ENCODE measurements at regions not wholly inside any gene's neighbourhood (a gene's known extent, or its start where the extent isn't known, plus 50 kb on each side); places are given as distances from the start of the nearest gene placed in this dataset.
"Not testable (repeated sequence)": the region's sequence is repeated elsewhere in the genome, so short reads cannot be mapped to it uniquely, and the experiment has no call there.

DNA sequence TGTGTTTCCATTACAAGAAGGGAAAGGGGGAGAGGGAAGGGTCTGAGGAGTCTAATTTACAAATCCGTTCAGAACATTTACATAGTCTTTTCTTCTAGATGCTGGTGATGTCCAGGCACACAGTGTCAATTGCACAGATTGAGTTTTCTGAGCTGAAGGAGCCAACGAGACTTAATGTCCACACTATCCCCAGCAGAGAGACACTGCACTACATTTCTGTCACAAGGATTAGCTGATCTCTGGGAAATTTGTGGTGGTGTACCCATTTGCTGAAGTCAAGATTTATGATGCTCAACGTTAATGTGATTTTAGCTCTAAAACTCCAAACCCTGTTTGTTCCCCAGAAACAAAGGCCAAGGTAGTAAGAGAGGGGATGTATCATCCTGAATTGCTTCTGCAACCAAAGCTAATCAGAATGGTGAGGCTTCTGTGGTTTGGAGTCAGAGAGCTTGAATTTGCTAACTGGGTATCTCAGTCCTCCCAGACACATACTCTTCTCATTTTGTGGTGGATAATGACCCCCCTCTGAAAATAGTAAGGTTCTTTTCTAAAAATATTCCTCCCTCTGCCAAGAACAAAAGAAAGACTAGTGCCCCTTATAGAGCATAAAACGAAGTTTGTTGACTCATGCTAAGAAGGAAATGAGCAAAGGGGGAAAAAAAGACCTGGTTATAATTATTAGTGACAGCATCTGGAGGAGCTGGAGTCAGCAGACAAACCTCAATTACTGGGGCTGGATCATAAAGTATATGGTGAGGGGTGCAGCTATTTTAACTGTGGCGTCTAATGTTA is 416.9 kb downstream of the PSAT1 start:
- H3K9ac ChIP-seq (ENCODE audit: insufficient read depth, low read length): no peak overlapping the region
- H4K20me1 ChIP-seq (ENCODE audit: control insufficient read depth, extremely low read depth, insufficient read depth, low read length): no peaks in the 10 kb centered on the region
- no peaks in the 10 kb centered on the region for H3K4me1 ChIP-seq (ENCODE audit: control insufficient read depth, extremely low read depth, insufficient read depth, low read length)
- no peaks in the 10 kb centered on the region for H3K36me3 ChIP-seq (ENCODE audit: control insufficient read depth, insufficient read depth, low read length)
- no peaks in the 10 kb centered on the region for H3K9me3 ChIP-seq (ENCODE audit: control insufficient read depth, insufficient read depth, low read depth, low read length)
- DNase-seq (ENCODE audit: low read depth in 2 of 2): peak in 1 of 2 donors; percentile 88
- no peaks in the 10 kb centered on the region for H3K79me2 ChIP-seq (ENCODE audit: control insufficient read depth, insufficient read depth, low read length)
- peak overlapping the region; percentile 7 for H2AFZ ChIP-seq (ENCODE audit: low read length)
- H3K4me2 ChIP-seq (ENCODE audit: extremely low read depth, insufficient read depth, low read length): no peak overlapping the region
- no peak overlapping the region for H3K4me3 ChIP-seq (replicated peaks in 1 of 4; ENCODE audit: control extremely low read depth in 1 of 4, insufficient read depth in 1 of 4, low read depth in 3 of 4, low read length in 4 of 4)
- H3K27me3 ChIP-seq (ENCODE audit: control insufficient read depth, insufficient read depth, low read length): no peaks in the 10 kb centered on the region
- no peak for TF ChIP-seq EZH2 (IDR thresholded peaks at IDR 0.05; ENCODE audit: low read length, missing control alignments)
- TF ChIP-seq, protein P1, sequence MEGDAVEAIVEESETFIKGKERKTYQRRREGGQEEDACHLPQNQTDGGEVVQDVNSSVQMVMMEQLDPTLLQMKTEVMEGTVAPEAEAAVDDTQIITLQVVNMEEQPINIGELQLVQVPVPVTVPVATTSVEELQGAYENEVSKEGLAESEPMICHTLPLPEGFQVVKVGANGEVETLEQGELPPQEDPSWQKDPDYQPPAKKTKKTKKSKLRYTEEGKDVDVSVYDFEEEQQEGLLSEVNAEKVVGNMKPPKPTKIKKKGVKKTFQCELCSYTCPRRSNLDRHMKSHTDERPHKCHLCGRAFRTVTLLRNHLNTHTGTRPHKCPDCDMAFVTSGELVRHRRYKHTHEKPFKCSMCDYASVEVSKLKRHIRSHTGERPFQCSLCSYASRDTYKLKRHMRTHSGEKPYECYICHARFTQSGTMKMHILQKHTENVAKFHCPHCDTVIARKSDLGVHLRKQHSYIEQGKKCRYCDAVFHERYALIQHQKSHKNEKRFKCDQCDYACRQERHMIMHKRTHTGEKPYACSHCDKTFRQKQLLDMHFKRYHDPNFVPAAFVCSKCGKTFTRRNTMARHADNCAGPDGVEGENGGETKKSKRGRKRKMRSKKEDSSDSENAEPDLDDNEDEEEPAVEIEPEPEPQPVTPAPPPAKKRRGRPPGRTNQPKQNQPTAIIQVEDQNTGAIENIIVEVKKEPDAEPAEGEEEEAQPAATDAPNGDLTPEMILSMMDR (conservative IDR thresholded peaks at IDR 0.05 in 1 of 2, IDR thresholded peaks at IDR 0.05 in 1 of 2; ENCODE audit: low read depth in 1 of 2, low read length in 2 of 2): no peak
- H3K27ac ChIP-seq (ENCODE audit: insufficient read depth, low read length): no peak overlapping the region

DNA sequence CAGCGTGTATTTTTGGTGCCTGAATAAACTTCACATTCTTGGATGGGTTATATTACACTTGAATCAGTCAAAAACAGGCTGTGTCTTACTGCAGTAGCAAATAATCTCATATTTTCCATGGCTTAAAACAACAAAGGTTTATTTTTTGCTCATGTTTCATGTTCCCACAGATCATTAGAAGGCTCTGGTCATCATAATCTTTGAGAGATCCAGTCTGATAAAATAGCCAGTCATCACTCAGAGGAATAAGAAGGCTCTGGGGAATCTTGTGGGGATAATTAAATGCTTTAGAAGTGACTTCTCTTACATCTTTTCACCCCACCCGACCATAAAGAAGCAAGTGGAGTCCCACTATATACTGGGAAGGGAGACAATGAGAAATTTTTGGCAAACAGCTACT is 417.7 kb downstream of the PSAT1 start:
- no peak overlapping the region for H3K9ac ChIP-seq (ENCODE audit: insufficient read depth, low read length)
- H2AFZ ChIP-seq (ENCODE audit: low read length): no peak overlapping the region
- no peaks in the 10 kb centered on the region for H3K4me1 ChIP-seq (ENCODE audit: control insufficient read depth, extremely low read depth, insufficient read depth, low read length)
- H3K36me3 ChIP-seq (ENCODE audit: control insufficient read depth, insufficient read depth, low read length): no peaks in the 10 kb centered on the region
- DNase-seq (ENCODE audit: low read depth in 2 of 2): peak in 1 of 2 donors; percentile 67
- H3K27ac ChIP-seq (ENCODE audit: insufficient read depth, low read length): no peak overlapping the region
- no peaks in the 10 kb centered on the region for H4K20me1 ChIP-seq (ENCODE audit: control insufficient read depth, extremely low read depth, insufficient read depth, low read length)
- H3K4me2 ChIP-seq (ENCODE audit: extremely low read depth, insufficient read depth, low read length): no peak overlapping the region
- no peaks in the 10 kb centered on the region for H3K9me3 ChIP-seq (ENCODE audit: control insufficient read depth, insufficient read depth, low read depth, low read length)
- no peak for TF ChIP-seq EZH2 (IDR thresholded peaks at IDR 0.05; ENCODE audit: low read length, missing control alignments)
- TF ChIP-seq, protein P1 (conservative IDR thresholded peaks at IDR 0.05 in 1 of 2, IDR thresholded peaks at IDR 0.05 in 1 of 2; ENCODE audit: low read depth in 1 of 2, low read length in 2 of 2): no peak
- H3K4me3 ChIP-seq (replicated peaks in 1 of 4; ENCODE audit: control extremely low read depth in 1 of 4, insufficient read depth in 1 of 4, low read depth in 3 of 4, low read length in 4 of 4): no peak overlapping the region
- H3K27me3 ChIP-seq (ENCODE audit: control insufficient read depth, insufficient read depth, low read length): no peaks in the 10 kb centered on the region
- H3K79me2 ChIP-seq (ENCODE audit: control insufficient read depth, insufficient read depth, low read length): no peaks in the 10 kb centered on the region

GRCh38 chr9:78719029-78719428 is 422.1 kb downstream of the PSAT1 start:
- H3K4me1 ChIP-seq (ENCODE audit: control insufficient read depth, extremely low read depth, insufficient read depth, low read length); H3K9ac ChIP-seq (ENCODE audit: insufficient read depth, low read length); H3K79me2 ChIP-seq (ENCODE audit: control insufficient read depth, insufficient read depth, low read length); H3K9me3 ChIP-seq (ENCODE audit: control insufficient read depth, insufficient read depth, low read depth, low read length); H3K4me3 ChIP-seq (replicated peaks in 1 of 4; ENCODE audit: control extremely low read depth in 1 of 4, insufficient read depth in 1 of 4, low read depth in 3 of 4, low read length in 4 of 4); H3K36me3 ChIP-seq (ENCODE audit: control insufficient read depth, insufficient read depth, low read length); H3K27me3 ChIP-seq (ENCODE audit: control insufficient read depth, insufficient read depth, low read length); H3K27ac ChIP-seq (ENCODE audit: insufficient read depth, low read length); DNase-seq (ENCODE audit: low read depth in 2 of 2); H2AFZ ChIP-seq (ENCODE audit: low read length); H3K4me2 ChIP-seq (ENCODE audit: extremely low read depth, insufficient read depth, low read length); H4K20me1 ChIP-seq (ENCODE audit: control insufficient read depth, extremely low read depth, insufficient read depth, low read length): not testable (repeated sequence)
